Smooth muscle cell (in vitro differentiated cells): ENCODE measurements at regions not wholly inside any gene's neighbourhood (a gene's known extent, or its start where the extent isn't known, plus 50 kb on each side); places are given as distances from the start of the nearest gene placed in this dataset.

Experiments
- DNase-seq: peaks from one replicate; lab custom pipeline; 2025; ENCODE audit not compliant: unreplicated experiment; lab: John Stamatoyannopoulos, UW
- H2AFZ ChIP-seq: fragments of 200-600 bp; sonication (generic); 2 replicates; pipeline ENCODE4 v1.6.0; 2016; ENCODE audit warnings: antibody characterized with exemption, low read depth, mild to moderate bottlenecking
- H3F3A ChIP-seq: fragments of 200-600 bp; sonication (generic); 2 replicates; pipeline ENCODE4 v1.6.0; 2017; ENCODE audit warnings: antibody characterized with exemption, low read depth
- H3K27ac ChIP-seq: fragments of 200-600 bp; sonication (generic); 2 replicates; pipeline ENCODE4 v1.5.1; 2016; ENCODE audit warnings: low read depth, mild to moderate bottlenecking
- H3K27me3 ChIP-seq: fragments of 200-600 bp; sonication (generic); 2 replicates; pipeline ENCODE4 v1.6.1; 2016; ENCODE audit warnings: low read depth, mild to moderate bottlenecking
- H3K36me3 ChIP-seq: fragments of 200-600 bp; sonication (generic); 2 replicates; pipeline ENCODE4 v1.5.1; 2016; ENCODE audit warnings: low read depth
- H3K4me1 ChIP-seq: fragments of 200-600 bp; sonication (generic); 2 replicates; pipeline ENCODE4 v1.5.1; 2016; ENCODE audit warnings: low read depth
- H3K4me2 ChIP-seq: fragments of 200-600 bp; sonication (generic); 2 replicates; pipeline ENCODE4 v1.6.0; 2016; ENCODE audit warnings: mild to moderate bottlenecking
- H3K4me3 ChIP-seq: fragments of 200-600 bp; sonication (generic); 2 replicates; pipeline ENCODE4 v1.5.1; 2016; ENCODE audit warnings: mild to moderate bottlenecking
- H3K79me2 ChIP-seq: fragments of 200-600 bp; sonication (generic); 2 replicates; pipeline ENCODE4 v1.6.0; 2016; ENCODE audit warnings: low read depth, mild to moderate bottlenecking
- H3K9ac ChIP-seq: fragments of 200-600 bp; sonication (generic); 2 replicates; pipeline ENCODE4 v1.6.0; 2016; ENCODE audit warnings: low read depth
- H3K9me3 ChIP-seq: fragments of 200-600 bp; sonication (generic); replicated peaks from 2 replicates; pipeline ENCODE4 v1.5.1; 2016; ENCODE audit warnings: low read depth
- H4K20me1 ChIP-seq: fragments of 200-600 bp; sonication (generic); 2 replicates; pipeline ENCODE4 v1.6.0; 2016; ENCODE audit warnings: low read depth
- CTCF ChIP-seq: fragments of 200-600 bp; sonication (generic); IDR thresholded peaks from 2 replicates; pipeline ENCODE4 v1.5.1; 2017; ENCODE audit warnings: borderline replicate concordance, mild to moderate bottlenecking, antibody characterized with exemption; ENCODE audit not compliant: insufficient read depth, poor library complexity, severe bottlenecking
- WGBS: methylation state at CpG from one replicate; pipeline ENCODE4 v1.1.7; 2016; ENCODE audit warnings: low lambda C conversion rate; 5-methylcytosine and 5-hydroxymethylcytosine counted together

GRCh38 chr2:65818873-65819451 lies 386.6 kb upstream of the SPRED2 start:
- Histone ChIP-seq H3K27me3 (no peaks in the 10 kb centered on the region), H3K79me2 (no peaks in the 10 kb centered on the region), H2AFZ (no peak overlapping the region), H3K4me1 (no peaks in the 10 kb centered on the region), H3K36me3 (no peaks in the 10 kb centered on the region), H3F3A (no peaks in the 10 kb centered on the region), H3K27ac (no peak overlapping the region), H4K20me1 (no peaks in the 10 kb centered on the region), H3K4me3 (no peak overlapping the region), H3K9ac (no peak overlapping the region), H3K4me2 (no peak overlapping the region), H3K9me3 (no peaks in the 10 kb centered on the region)
- TF ChIP-seq CTCF, result no peak
- WGBS, result 37% methylated on average over 3 of the region's 3 CpGs
- no peak for DNase-seq

GRCh38 chr2:65813631-65814173 lies 381.3 kb upstream of the SPRED2 start:
- no peaks in the 10 kb centered on the region for H3K79me2 ChIP-seq
- no peak overlapping the region for H3K27ac ChIP-seq
- H3F3A ChIP-seq, result no peaks in the 10 kb centered on the region
- H3K27me3 ChIP-seq, result no peaks in the 10 kb centered on the region
- no peaks in the 10 kb centered on the region for H3K9me3 ChIP-seq
- H3K4me2 ChIP-seq, result no peak overlapping the region
- no peak for DNase-seq
- no peaks in the 10 kb centered on the region for H3K4me1 ChIP-seq
- H3K36me3 ChIP-seq, result no peaks in the 10 kb centered on the region
- no peak for TF ChIP-seq CTCF
- H2AFZ ChIP-seq, result no peak overlapping the region
- H4K20me1 ChIP-seq, result no peaks in the 10 kb centered on the region
- WGBS, result 94% methylated on average over 2 of the region's 2 CpGs
- no peak overlapping the region for H3K9ac ChIP-seq
- H3K4me3 ChIP-seq, result no peak overlapping the region

- no peaks in the 10 kb centered on the region for H3K79me2 ChIP-seq
- no peak overlapping the region for H3K27ac ChIP-seq
- H3K36me3 ChIP-seq, result no peaks in the 10 kb centered on the region
- TF ChIP-seq CTCF, result no peak
- H3F3A ChIP-seq, result no peaks in the 10 kb centered on the region
- H3K9me3 ChIP-seq, result peaks cover 1% of the 10 kb centered on the region
- no peak overlapping the region for H3K4me2 ChIP-seq
- no peak overlapping the region for H2AFZ ChIP-seq
- H3K4me3 ChIP-seq, result no peak overlapping the region
- no peak for DNase-seq
- no peak overlapping the region for H3K9ac ChIP-seq
- H3K27me3 ChIP-seq, result no peaks in the 10 kb centered on the region
- WGBS, result 81% methylated on average over 3 of the region's 3 CpGs
- no peaks in the 10 kb centered on the region for H3K4me1 ChIP-seq
- H4K20me1 ChIP-seq, result no peaks in the 10 kb centered on the region
Observed at GRCh38 chr2:65812887-65813286, 380.5 kb upstream of the SPRED2 start.

GRCh38 chr2:65807942-65808341 lies 375.5 kb upstream of the SPRED2 start:
- H3K9ac ChIP-seq, result no peak overlapping the region
- no peaks in the 10 kb centered on the region for H3K79me2 ChIP-seq
- no peak overlapping the region for H3K4me2 ChIP-seq
- no peaks in the 10 kb centered on the region for H4K20me1 ChIP-seq
- 91% methylated on average over 4 of the region's 4 CpGs for WGBS
- no peak overlapping the region for H2AFZ ChIP-seq
- no peaks in the 10 kb centered on the region for H3F3A ChIP-seq
- no peaks in the 10 kb centered on the region for H3K4me1 ChIP-seq
- H3K36me3 ChIP-seq, result no peaks in the 10 kb centered on the region
- no peak overlapping the region for H3K27ac ChIP-seq
- no peak for TF ChIP-seq CTCF
- H3K27me3 ChIP-seq, result no peaks in the 10 kb centered on the region
- DNase-seq, result no peak
- peaks cover 8% of the 10 kb centered on the region for H3K9me3 ChIP-seq
- H3K4me3 ChIP-seq, result no peak overlapping the region
